Endothelial cell of hepatic sinusoid (primary cell): ENCODE measurements at regions not wholly inside any gene's neighbourhood (a gene's known extent, or its start where the extent isn't known, plus 50 kb on each side); places are given as distances from the start of the nearest gene placed in this dataset.

Experiments used
- in situ Hi-C: cut with HindIII; loops from 2 replicates; pipeline ENCODE4 v1.10.0; 2017; ENCODE audit warnings: low sequenced_read_pairs

DNA sequence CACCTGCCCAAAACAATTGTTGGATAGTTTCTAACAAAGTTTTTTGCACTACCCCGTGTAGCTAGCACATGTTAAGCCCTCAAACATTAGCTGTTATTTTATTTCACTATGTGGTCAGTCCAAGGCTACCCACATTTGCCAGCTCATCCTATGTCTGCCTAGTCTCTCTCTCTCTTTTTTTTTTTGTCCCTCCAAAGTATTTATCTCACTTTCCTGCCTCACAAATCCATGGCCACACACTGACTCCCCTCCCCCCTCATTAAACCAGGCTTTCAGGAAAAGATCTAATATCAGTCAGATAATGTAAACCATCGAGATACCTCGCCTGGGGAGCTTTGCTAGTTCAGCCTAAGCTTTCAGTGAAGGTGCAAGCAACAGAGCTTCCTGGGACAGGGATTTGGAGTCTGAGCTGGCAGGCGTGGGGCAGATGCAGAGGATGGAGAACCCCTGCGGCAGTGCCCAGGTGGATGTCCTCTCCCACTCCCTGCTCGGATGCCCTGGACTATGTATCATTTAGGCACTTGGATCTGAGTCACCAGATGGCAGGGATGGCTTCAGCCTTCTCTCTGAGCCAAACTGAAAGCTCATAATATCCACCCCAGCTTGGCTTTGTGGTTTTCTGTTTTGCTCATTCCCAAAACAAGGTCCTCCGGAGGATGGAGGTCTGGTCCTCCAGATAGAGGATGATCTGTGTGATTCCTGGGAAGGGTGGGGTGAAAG, 73.7 kb upstream of the FOXF1 start:
- in situ Hi-C loops = no loop called here

DNA sequence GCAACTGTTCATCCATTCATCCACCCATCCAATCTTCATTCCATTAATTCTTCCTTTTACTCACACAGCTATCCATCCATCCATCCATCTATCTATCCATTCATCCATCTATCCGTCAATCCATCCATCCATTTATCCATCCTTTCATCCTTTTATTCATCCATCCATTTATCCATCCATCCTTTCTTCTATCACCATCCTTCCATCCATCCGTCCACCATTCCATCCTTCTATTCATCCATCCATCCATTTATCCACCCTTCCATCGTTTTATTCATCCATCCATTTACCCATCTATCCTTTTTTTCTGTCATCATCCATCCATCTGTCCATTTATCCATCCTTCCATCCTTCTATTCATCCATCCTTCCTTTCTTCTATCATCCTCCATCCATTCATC, 73.0 kb upstream of the FOXF1 start:
- in situ Hi-C loops = no loop called here

GRCh38 chr16:86442703-86443102, 67.6 kb upstream of the FOXF1 start:
- in situ Hi-C loops = loop anchor here (5.0 kb wide), 1 partner anchor 105 kb away; no protein-coding TSS in a partner anchor

DNA sequence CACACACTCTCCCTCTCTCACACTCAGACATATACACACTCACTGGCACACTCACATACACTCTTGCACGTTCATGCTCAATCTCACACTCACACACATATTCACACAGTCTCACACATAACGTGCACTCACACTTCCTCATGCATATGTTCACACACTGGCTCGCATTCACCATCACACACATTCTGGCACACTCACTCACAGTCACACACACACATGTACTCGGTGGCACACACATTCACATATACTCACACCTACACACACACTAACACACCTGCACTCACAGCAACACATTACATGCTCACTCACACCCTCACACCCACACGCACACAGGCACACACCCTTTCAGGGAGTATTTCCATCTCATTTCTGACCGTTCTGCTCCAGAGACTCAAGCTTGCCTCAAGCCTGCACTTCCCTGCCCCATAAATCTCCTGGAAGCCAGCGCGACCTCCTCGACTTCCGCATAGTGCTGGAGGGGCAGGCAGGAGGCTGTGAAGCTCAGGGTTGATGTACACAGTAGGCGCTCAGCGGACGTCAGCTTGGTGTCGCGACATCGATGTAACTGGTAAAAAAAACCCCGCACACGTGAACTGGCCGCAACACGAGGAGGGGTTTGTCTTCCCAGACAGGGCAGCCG, 66.7 kb upstream of the FOXF1 start:
- in situ Hi-C loops = loop anchor here (5.0 kb wide), 1 partner anchor 106 kb away; no protein-coding TSS in a partner anchor

DNA sequence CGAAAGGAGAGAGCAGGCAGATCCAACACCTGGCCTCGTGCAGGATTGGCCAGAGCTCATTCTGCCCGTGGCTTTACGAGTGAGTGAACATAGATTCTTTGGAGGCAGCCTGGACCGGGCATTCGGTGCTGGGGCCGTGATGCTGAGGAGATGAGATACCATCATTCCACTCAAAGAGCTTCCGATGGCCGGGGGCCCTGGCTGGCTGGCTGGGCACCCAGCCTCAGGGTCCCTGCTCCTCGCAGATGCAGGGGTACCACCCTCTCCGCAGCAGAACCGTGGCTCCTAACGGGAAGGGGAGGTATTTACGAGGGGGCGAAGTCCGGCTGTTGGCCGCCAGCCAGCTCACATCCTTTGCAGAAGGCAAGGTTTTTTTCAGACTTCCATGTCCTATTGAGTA, 66.1 kb upstream of the FOXF1 start:
- in situ Hi-C loops = loop anchor here (5.0 kb wide), 1 partner anchor 107 kb away; no protein-coding TSS in a partner anchor

- in situ Hi-C loops = loop anchor here (5.0 kb wide), 1 partner anchor 107 kb away; no protein-coding TSS in a partner anchor
These were observed 65.7 kb upstream of the FOXF1 start for GRCh38 chr16:86444661-86445060.

DNA sequence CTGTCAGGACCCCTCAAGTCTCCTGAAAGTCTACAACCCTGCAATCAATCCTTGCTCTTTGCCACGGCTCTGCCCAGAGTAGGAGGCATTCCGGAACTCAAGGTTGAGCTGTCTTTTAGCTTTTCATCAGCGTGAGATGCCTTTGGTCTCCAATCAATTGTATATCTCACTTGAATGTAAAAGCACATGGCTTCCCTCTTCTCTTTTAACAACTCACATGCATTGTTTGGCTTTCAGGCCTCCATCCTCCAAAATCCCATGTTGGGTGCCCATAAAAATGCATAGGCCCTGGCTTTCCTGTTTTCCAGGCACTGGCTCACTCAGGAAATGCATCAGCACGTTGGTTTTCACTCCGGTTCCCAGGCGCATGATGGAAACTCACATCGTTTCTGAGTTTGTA, 64.0 kb upstream of the FOXF1 start:
- in situ Hi-C loops = no loop called here

- in situ Hi-C loops = no loop called here
These were observed 63.1 kb upstream of the FOXF1 start for GRCh38 chr16:86447228-86447627.

DNA sequence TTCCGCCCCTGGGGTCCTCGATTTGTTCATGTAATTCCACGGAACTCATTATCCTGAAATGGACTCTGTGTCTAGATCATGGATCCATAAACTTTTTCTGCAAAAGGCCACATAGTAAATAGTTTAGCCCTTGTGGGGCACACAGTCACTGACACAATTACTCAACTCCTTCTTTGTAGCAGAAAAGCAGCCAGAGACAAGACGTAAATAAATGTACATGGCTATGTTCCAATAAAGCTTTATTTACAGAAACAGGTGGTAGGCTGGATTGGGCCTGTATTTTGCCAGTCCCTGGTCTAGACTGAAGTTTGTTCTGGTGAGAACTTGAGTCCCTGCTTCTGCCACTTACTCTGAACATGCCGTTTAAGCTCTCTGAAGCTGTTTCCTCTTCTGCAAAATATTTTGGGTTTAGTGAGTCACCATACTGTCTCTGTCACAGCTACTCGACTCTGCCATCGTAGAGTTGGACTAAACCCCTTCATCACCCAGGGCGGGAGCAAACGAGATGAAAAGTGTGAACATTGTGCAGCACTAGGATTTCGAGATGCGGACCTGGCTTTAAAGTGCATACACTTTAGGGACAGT, 61.9 kb upstream of the FOXF1 start:
- in situ Hi-C loops = no loop called here

- in situ Hi-C loops = no loop called here
These were observed 60.8 kb upstream of the FOXF1 start for GRCh38 chr16:86449446-86450095.

- in situ Hi-C loops = no loop called here
These were observed 59.6 kb upstream of the FOXF1 start for GRCh38 chr16:86450691-86451090.

DNA sequence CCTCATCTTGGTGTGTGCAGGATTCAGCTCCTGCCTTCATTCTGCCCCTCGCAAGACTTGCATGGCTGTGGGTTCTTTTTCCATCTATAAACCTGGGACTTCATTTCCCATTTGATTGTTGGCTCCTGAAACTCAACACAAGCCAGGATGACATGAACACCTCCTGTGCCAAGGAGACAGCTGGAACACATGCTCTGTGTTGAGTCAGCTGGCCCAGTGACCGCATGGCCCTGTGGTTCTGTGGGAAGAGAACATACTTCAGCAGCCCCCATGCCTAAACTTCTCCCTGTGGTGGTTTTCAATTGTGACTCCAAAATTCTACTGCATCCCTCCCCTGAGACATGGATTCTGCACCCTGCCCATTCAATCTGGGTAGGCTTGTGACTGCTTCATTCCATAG, 57.9 kb upstream of the FOXF1 start:
- in situ Hi-C loops = no loop called here

DNA sequence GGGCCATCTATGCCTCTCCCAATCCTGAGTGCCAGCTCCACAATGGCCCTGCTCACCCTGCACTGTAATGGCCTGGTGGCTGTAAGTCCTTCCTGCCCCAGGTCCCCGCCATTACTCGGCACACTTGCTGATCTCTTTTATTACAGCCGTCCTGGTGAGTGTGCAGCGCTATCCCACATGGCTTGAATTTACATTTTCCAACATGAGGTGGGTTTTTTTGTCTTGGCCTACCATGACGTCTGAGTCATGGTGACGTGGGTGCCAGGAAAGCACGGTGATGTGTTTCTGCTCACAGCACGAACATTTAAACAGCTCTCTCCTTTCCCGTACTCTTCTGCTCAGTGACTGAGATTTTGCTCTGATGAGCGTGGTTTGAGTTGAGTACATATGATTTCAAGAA, 55.2 kb upstream of the FOXF1 start:
- in situ Hi-C loops = no loop called here

- in situ Hi-C loops = no loop called here
These were observed 54.7 kb upstream of the FOXF1 start for GRCh38 chr16:86455640-86456039.

DNA sequence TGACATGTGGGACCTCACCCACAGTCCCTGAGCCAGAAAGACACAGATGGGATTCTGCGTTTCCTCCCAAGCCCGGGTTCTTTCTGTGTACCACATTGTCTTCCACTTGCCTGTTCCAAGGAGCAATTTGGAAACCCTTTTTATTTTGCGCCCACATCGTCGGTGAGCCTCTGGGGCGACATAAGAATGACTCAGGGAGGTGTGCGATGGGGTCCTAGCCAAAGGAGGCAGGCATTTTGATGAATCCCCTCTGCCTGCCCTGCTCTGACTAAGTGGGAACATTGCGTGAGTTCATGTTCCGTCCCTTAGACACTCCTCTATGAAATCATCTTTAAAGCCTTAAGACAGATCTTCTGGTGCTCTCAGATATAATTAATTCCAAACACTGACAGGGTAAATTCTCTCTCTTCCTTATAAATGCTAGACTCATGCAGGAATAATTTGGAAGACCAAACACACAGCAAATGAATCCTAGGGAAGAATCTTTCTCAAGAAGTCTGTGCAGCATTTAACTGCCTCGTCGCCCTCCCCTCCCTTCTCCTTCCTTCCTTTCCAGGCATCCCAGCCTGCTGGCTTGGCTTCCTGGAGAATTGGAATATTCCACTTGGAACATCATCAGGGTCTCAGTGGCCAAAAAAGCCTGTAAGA, 52.7 kb upstream of the FOXF1 start:
- in situ Hi-C loops = no loop called here

- in situ Hi-C loops = no loop called here
These were observed 52.1 kb upstream of the FOXF1 start for GRCh38 chr16:86458149-86458777.

- in situ Hi-C loops = no loop called here
These were observed 51.1 kb upstream of the FOXF1 start for GRCh38 chr16:86459266-86459665.
